Naive B cell (primary cell): ENCODE measurements at regions not wholly inside any gene's neighbourhood (a gene's known extent, or its start where the extent isn't known, plus 50 kb on each side); places are given as distances from the start of the nearest gene placed in this dataset.

Source experiments
- ATAC-seq, 2 donors: fragments of 150-1000 bp; cut with Tn5 transposase; 2 replicates each; pipeline ENCODE4 v1.10.0; 2021; ENCODE audit warnings: low read depth in 2 of 2, mild to moderate bottlenecking in 2 of 2, moderate library complexity in 2 of 2
- DNase-seq: peaks from one replicate; pipeline ENCODE4 v3.0.0; 2022
- H3K27ac Mint-ChIP-seq, 6 donors: one replicate each; pipeline ENCODE4 v1.8.0; 2020 to 2022; ENCODE audit warnings: mild to moderate bottlenecking in 6 of 6, mixed read lengths in 6 of 6, moderate library complexity in 5 of 6, inconsistent platforms in 2 of 6
- H3K27me3 Mint-ChIP-seq, 3 donors: one replicate each; pipeline ENCODE4 v1.8.0; 2021 to 2022; ENCODE audit warnings: mixed read lengths in 3 of 3, mild to moderate bottlenecking in 1 of 3
- H3K36me3 Mint-ChIP-seq, 2 donors: one replicate each; pipeline ENCODE4 v1.8.0; 2020 to 2022; ENCODE audit warnings: mixed read lengths in 2 of 2, inconsistent platforms in 1 of 2, mild to moderate bottlenecking in 1 of 2
- H3K4me1 Mint-ChIP-seq, 3 donors: one replicate each; pipeline ENCODE4 v1.8.0; 2020 to 2022; ENCODE audit warnings: mixed read lengths in 3 of 3, inconsistent platforms in 1 of 3, mild to moderate bottlenecking in 1 of 3, moderate library complexity in 1 of 3
- H3K4me3 Mint-ChIP-seq, 8 donors: one replicate each; pipeline ENCODE4 v1.8.0; 2020 to 2022; ENCODE audit warnings: mild to moderate bottlenecking in 8 of 8, mixed read lengths in 8 of 8, moderate library complexity in 8 of 8, inconsistent platforms in 2 of 8
- H3K9me3 Mint-ChIP-seq, 7 donors: one replicate each; pipeline ENCODE4 v1.8.0; 2020 to 2022; ENCODE audit warnings: mixed read lengths in 7 of 7, mild to moderate bottlenecking in 5 of 7, inconsistent platforms in 2 of 7, moderate library complexity in 1 of 7

GRCh38 chr15:92339361-92339760, 54.3 kb upstream of the ST8SIA2 start:
- Mint-ChIP-seq H3K27me3 (peaks cover under 1 to 20% (median 14%) of the 10 kb centered on the region in 3 donors), H3K36me3 (no peaks in the 10 kb centered on the region), H3K27ac (no peak overlapping the region), H3K4me3 (no peak overlapping the region), H3K4me1 (no peaks in the 10 kb centered on the region), H3K9me3 (peaks cover 0 to 7% (median 0%) of the 10 kb centered on the region in 7 donors)
- DNase-seq (no peak), ATAC-seq (no peak)
